ENCODE measurements at regions not wholly inside any gene's neighbourhood (a gene's known extent, or its start where the extent isn't known, plus 50 kb on each side); places are given as distances from the start of the nearest gene placed in this dataset.

GRCh38 chr3:83193526-83193925, 1432.1 kb upstream of the GBE1 start:
- Histone ChIP-seq H3K9me3 (no peaks in the 10 kb centered on the region), H3K4me2 (no peak overlapping the region), H3K4me3 (no peak overlapping the region), H3K27ac (no peak overlapping the region), H3K4me1 (no peaks in the 10 kb centered on the region)
- no peak for FAIRE-seq
- DNase-seq (ENCODE audit: low read depth in 1 of 2, low spot score in 1 of 2), result no peak
- WGBS (ENCODE audit: missing lambda C conversion rate), result 11% methylated on average over 1 of the region's 1 CpG
- ATAC-seq, result no peak
- TF ChIP-seq RFX5 (IDR thresholded peaks at IDR 0.05), result no peak
- ChIA-PET POLR2A (no interaction called here), CTCF (no interaction called here)

- no peak for ATAC-seq
- Histone ChIP-seq H3K4me1 (no peaks in the 10 kb centered on the region), H3K9me3 (no peaks in the 10 kb centered on the region), H3K4me2 (no peak overlapping the region), H3K27ac (no peak overlapping the region), H3K4me3 (no peak overlapping the region)
- no peak for DNase-seq (ENCODE audit: low read depth in 1 of 2, low spot score in 1 of 2)
- ChIA-PET POLR2A (no interaction called here), CTCF (no interaction called here)
- TF ChIP-seq HEYL (CRISPR knock-in tag; IDR thresholded peaks at IDR 0.05) (no peak), POLR2A (IDR thresholded peaks at IDR 0.05; ENCODE audit: low read length) (no peak), KDM1A (IDR thresholded peaks at IDR 0.05; ENCODE audit: low read depth) (no peak)
- no peak for FAIRE-seq
Measured at GRCh38 chr3:83189634-83190033, 1428.2 kb upstream of the GBE1 start.

GRCh38 chr3:83169473-83169872, 1408.0 kb upstream of the GBE1 start:
- no peaks in the 10 kb centered on the region for H3K9me3 ChIP-seq
- no peaks in the 10 kb centered on the region for H3K4me1 ChIP-seq
- no peak overlapping the region for H3K4me3 ChIP-seq
- ChIA-PET CTCF (no interaction called here), POLR2A (no interaction called here)
- ATAC-seq, result no peak
- H3K27ac ChIP-seq, result no peak overlapping the region
- TF ChIP-seq CTCF (IDR thresholded peaks at IDR 0.05) (no peak), CBX2 (IDR thresholded peaks at IDR 0.05; ENCODE audit: borderline replicate concordance, low read depth) (no peak), MYC (IDR thresholded peaks at IDR 0.05; ENCODE audit: borderline replicate concordance, low read length) (no peak), REST (IDR thresholded peaks at IDR 0.05) (no peak), POLR2AphosphoS2 (conservative IDR thresholded peaks at IDR 0.05; ENCODE audit: low read length) (no peak), HOXA7 (CRISPR knock-in tag; IDR thresholded peaks at IDR 0.05) (no peak), CHD2 (IDR thresholded peaks at IDR 0.05; ENCODE audit: low read length, partially characterized antibody) (no peak), FOXS1 (CRISPR knock-in tag; IDR thresholded peaks at IDR 0.05) (no peak), ESRRA (IDR thresholded peaks at IDR 0.05; ENCODE audit: borderline replicate concordance, low read length) (no peak), HDAC2 (IDR thresholded peaks at IDR 0.05) (no peak), EHF (CRISPR knock-in tag; IDR thresholded peaks at IDR 0.05) (no peak), HMGXB4 (CRISPR knock-in tag; IDR thresholded peaks at IDR 0.05; ENCODE audit: borderline replicate concordance) (no peak), HES2 (IDR thresholded peaks at IDR 0.05) (no peak)
- no peak for FAIRE-seq
- no peak overlapping the region for H3K4me2 ChIP-seq
- DNase-seq (ENCODE audit: low read depth in 1 of 2, low spot score in 1 of 2), result no peak
- WGBS (ENCODE audit: missing lambda C conversion rate), result 15% methylated on average over 1 of the region's 1 CpG
